Left renal pelvis (tissue), 4 donors: ENCODE measurements at regions not wholly inside any gene's neighbourhood (a gene's known extent, or its start where the extent isn't known, plus 50 kb on each side); places are given as distances from the start of the nearest gene placed in this dataset.
A peak's percentile ranks its signal among the peaks of the same experiment; 100 is the strongest.

Source experiments
- DNase-seq, 4 donors: peaks; one replicate each; pipeline ENCODE4 v3.0.0-alpha.2; 2013; ENCODE audit warnings: low read depth in 4 of 4, low spot score in 3 of 4

DNA sequence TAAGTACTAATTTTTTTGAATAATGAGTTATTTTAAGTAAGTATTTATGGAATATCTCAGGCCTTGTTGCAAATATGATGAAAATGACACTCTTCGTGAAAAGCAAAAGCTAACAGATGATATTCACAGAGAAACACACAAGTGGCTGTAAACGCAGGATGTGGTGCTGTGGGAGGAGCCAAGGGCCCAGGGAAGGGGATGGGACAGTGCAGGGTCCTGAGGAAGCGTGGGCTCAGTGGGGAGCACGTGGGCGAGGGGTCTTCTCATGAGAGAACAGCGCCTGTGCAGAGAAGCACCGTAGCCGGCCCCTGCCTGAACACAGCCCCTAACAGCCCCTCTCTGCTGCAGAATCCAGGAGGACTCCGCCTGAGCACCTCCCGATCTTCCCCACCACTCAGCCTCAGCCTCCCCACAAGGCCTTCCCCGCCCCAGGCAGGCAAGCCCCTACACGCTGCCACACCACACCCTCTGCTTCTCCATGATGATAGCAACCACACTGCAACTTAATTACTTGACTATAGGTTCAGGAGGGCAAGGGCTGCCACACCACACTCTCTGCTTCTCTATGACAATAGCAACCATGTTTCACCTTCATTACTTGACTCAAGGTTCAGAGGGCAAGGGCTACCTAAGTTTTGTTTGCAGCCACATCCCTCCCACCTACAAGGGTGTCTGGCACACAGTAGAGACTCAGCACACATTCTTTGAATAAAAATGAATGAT, 152.6 kb upstream of the RNF32 start:
- DNase-seq, result no peak

DNA sequence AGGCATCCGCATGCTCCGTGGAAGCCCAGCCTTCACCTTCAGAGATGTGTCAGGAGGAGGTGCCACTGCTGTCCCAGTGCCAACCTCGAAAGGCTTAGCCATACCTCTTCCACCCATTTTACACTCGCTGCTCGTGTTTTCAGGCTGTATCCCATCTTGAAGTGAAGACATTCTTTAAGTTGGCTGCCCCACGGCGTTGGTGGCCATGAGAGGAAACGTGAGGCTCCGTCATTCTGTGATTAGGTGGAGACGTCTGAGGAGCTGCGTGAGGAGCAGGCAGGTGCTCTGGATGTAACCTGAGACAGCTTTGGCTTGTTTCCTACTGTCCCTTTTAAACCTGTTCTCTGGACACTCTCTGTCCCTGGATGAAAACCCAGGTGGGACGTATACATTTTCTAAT, 159.9 kb upstream of the RNF32 start:
- DNase-seq, result no peak

- no peak for DNase-seq
Observed at GRCh38 chr7:156479596-156479995, 161.0 kb upstream of the RNF32 start.

- DNase-seq, result no peak
Observed at GRCh38 chr7:156478486-156478885, 162.1 kb upstream of the RNF32 start.

GRCh38 chr7:156475666-156476065, 164.9 kb upstream of the RNF32 start:
- no peak for DNase-seq

DNA sequence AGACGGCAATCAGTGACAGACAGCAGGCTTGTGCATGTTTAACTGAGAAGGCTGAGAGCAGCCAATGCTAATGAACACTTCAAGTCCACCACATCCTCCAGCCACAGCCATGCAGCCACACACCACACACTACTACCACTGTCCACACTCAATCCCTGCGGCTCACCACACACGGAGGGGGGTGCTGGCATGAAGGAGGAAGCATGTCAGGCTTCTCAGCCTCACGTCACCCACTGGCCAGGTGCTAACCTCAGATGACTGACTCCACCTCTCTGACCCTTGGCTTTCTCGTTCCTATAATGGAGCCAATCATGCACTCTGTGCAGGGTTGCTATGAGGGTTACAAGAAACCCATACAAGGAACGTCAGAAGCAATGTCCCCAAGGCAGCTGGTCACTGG, 165.4 kb upstream of the RNF32 start:
- no peak for DNase-seq

GRCh38 chr7:156474241-156474743, 166.3 kb upstream of the RNF32 start:
- DNase-seq, result no peak

DNA sequence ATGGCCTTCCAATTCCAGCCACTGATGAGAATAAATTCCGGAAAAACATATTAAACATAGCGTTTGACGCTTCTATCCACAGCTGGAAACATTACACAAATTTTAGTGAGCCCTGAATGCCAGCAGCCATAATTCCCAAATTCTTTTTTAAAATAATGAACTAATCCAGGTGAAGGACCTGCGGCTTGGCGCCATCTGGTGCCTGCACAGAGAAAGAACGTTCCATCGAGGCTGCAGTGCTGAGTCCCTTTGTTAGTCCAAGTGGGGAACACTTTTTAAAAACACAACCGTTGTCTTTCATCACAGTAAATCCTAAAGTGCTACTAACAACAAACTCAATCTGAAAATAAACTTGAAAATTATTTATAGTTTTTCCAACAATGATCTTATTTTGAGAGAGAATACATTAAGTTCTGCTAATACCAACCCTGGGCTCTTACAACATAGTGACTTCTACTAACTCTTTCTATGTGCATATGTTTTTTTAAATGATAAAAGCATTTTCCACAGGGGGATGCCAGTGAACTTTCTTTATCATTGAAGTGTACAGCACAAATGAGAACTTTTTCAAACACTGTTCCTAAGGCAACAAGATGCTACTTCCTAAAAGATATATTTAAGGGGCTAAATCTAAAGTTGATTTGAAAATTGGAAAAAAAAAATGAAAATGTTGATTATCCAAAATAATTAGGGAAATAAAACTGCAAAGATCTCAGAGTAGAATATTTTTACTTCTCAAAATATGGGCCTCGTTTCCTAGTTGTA, 166.9 kb upstream of the RNF32 start:
- no peak for DNase-seq

GRCh38 chr7:156472267-156472666, 168.3 kb upstream of the RNF32 start:
- DNase-seq, result no peak

DNA sequence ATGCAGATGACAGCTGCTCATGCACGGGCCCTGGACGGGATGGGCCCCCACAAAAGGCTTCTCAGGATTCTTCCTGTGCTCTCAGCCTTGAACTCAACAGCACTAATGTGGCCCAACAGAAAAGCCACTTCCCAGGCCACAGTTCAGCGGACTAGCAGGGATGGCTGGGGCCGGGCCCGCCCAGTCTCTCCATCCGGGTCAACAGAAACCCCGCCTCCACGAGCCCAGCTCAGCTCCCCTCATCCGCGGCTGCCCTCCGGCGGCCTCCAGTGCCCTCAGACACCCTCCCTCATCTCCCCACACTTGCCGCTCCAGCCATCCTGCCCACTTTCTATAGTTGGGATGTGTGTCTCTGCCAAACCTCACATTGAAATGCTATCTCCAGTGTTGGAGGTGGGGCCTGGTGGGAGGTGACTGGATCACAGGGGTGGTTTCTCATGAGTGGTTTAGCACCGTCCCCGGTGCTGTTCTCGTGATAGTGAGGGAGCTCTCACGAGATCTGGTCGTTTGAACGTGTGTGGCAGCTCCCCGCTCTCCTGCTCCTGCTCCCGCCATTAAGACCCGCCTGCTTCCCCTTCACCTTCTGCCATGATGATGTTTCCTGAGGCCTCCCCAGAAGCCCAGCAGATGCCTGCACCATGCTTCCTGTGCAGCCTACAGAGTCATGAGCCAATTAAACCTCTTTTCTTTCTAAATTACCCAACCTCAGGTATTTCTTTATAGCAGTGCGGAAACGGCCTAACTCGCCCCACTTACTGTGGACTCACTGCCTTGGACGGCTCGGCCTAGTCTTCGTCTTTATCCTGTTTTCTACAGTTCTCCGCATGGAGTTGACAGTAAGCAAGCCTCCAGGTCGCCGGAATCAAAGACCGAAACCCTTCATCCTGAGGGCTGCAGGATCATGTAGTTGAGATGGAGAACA, 169.9 kb upstream of the RNF32 start:
- DNase-seq, result no peak

- DNase-seq, result no peak
Observed at GRCh38 chr7:156466955-156467625, 173.5 kb upstream of the RNF32 start.

DNA sequence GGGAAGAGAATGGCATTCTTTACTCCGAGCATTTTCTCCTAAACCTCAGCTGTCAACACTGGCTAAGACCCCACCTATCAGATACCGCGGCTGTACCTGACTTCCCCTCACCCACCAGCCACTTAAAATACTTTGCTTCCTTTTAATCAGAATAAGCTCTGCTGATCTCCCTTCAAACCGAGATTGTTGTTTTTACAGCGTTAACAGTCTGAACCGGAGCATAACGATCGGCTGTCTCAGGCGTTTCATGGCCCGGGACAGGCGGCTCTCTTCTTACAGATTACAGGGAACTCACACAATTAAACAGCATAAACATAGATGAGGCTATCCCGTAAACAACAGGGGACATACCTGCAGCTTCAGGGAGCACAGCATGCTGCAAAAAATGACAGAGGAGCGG, 174.3 kb upstream of the RNF32 start:
- peak in 1 of 4 donors; percentile 15 for DNase-seq

GRCh38 chr7:156465186-156465585, 175.4 kb upstream of the RNF32 start:
- no peak for DNase-seq

DNA sequence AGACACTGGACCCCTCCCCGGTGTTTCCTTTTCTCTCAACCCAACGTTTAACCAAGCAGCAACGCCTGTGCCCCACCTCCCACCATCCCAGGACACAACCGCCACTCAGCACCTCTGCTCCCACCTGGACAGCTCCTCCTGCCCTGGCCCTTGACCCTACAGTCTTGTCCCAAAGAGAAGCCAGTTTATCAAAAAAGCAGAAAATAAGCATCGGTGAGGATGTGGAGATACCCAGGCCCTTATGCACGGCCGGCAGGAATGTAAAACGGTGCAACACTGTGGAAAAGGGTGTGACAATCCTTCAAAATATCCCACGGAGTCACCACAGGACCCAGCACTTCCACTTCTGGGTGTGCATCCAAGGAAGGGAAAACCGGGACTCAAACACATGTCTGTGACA, 176.2 kb upstream of the RNF32 start:
- DNase-seq, result no peak

- no peak for DNase-seq
Observed at GRCh38 chr7:156463280-156463679, 177.3 kb upstream of the RNF32 start.

DNA sequence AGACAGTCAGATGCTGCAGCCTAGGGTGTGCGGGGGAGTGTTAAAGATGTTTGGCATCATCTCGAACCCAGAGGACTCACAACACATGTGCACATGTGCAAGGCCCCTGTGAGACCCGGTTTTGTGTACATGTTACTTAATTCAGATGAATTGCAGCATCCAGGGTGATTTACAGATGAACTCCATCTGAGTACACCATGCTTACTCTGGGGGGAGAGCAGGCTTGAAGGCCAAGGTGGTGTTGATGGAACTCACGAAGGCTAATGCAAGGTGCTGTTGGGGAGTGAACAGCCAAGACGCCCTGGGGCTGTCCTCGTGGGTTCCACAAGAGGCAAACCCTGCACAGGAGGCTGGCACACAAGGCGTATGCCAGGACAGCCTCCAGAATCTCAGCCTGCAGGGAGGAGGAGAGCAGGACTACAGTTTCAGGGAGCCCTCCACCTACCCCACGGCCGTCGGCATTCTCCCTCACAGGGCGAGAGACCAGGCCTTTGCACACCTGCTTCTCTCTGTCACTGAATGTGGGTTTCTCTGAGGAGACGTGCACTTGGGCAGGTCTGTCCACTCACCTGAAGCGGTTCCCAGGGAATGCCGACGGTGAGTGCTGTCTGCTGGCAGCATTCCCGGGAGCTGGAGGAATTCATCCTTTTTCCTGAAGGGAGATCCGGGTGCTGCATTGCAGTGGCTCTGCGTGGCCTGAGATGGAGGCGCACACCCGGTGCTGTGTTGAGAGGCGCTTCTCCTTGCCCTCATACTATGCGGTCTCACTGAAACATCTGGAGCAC, 178.5 kb upstream of the RNF32 start:
- DNase-seq, result no peak

DNA sequence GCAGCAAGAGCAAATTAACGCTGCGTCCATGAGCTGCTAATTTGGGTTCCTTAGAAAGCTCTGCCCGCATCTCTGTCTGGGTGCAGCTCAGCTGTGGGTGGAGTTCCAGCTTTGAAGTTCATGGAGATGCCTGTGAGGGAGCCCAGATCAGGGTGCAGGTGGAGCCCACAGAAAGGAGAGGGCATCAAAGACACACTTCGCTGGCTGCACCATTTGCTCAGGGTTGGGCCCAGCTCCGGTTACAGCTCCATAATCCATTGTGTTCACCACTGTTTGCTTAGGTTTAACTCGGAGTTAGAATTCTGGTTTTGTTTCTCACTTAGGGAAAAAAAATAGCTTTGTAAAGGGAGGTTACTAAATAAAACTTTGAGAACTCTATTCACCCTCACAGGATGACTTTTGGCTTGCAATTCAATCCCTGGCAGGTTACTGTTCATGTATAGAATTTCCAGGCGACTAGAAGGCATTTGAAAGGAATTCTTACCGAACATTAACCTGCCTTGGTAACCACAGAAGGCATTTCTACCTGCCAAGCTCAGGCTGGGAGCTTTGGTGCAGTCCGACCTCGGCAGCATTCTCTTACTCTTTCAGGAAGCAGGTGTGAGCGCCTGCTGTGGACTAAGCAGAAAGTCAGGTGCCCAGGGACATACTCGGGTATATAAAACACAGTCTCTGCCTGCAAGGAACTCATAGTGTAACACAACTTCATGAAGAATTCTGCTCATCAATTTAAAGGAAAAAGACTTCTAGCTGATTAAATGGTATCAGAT, 179.5 kb upstream of the RNF32 start:
- DNase-seq, result peak in 1 of 4 donors; percentile 19

GRCh38 chr7:156459582-156459981, 181.0 kb upstream of the RNF32 start:
- no peak for DNase-seq

- no peak for DNase-seq
Observed at GRCh38 chr7:156459067-156459466, 181.5 kb upstream of the RNF32 start.
